Caco-2 (cell line): ENCODE measurements at regions not wholly inside any gene's neighbourhood (a gene's known extent, or its start where the extent isn't known, plus 50 kb on each side); places are given as distances from the start of the nearest gene placed in this dataset.

Experiments
- BruUV-seq: library from RNA; stranded (reverse); fragments of 400-500 nt; replicated peaks from 2 replicates; lab custom pipeline; 2021; lab: Mats Ljungman, UMichigan
- CTCF ChIA-PET: fragments of 300-600 bp; sonication (Branson Sonifier 250); formaldehyde crosslinking; loops from one replicate; lab custom pipeline; 2022; ENCODE audit warnings: antibody characterized with exemption; lab: Charles Lee
- POLR2A ChIA-PET: fragments of 300-600 bp; sonication (Branson Sonifier 250); formaldehyde crosslinking; loops from one replicate; lab custom pipeline; 2022; ENCODE audit warnings: antibody characterized with exemption; lab: Charles Lee
- DNase-seq, 2 experiments: peaks; one replicate each; pipeline versions ENCODE4 v3.0.0 to v3.0.0-alpha.2; 2020 to 2022
- H3K27me3 ChIP-seq: replicated peaks from 2 replicates; pipeline ENCODE4 v1.6.0; 2011; ENCODE audit warnings: low read length; ENCODE audit not compliant: control insufficient read depth, insufficient read depth
- H3K36me3 ChIP-seq: 2 replicates; pipeline ENCODE4 v1.5.1; 2011; ENCODE audit warnings: low read length; ENCODE audit not compliant: control insufficient read depth, insufficient read depth
- H3K4me1 ChIP-seq: fragments of 250-450 bp; sonication (Bioruptor Pico); 2 replicates; pipeline ENCODE4 v1.5.1; 2020; ENCODE audit warnings: mild to moderate bottlenecking
- H3K4me3 ChIP-seq: 2 replicates; pipeline ENCODE4 v1.5.1; 2011; ENCODE audit warnings: low read depth, mild to moderate bottlenecking, control low read depth, low read length
- H3K9me3 ChIP-seq: fragments of 250-450 bp; sonication (Bioruptor Pico); 2 replicates; pipeline ENCODE4 v1.5.1; 2020; ENCODE audit warnings: mild to moderate bottlenecking, moderate library complexity
- H3K27ac Mint-ChIP-seq: one replicate; pipeline ENCODE4 v1.8.0; 2022; ENCODE audit warnings: mixed read lengths; ENCODE audit not compliant: unreplicated experiment
- H3K27me3 Mint-ChIP-seq: one replicate; pipeline ENCODE4 v1.8.0; 2022; ENCODE audit warnings: mixed read lengths; ENCODE audit not compliant: insufficient read depth, unreplicated experiment
- H3K36me3 Mint-ChIP-seq: one replicate; pipeline ENCODE4 v1.8.0; 2022; ENCODE audit warnings: mild to moderate bottlenecking, mixed read lengths; ENCODE audit not compliant: insufficient read depth, unreplicated experiment
- H3K4me1 Mint-ChIP-seq: one replicate; pipeline ENCODE4 v1.8.0; 2022; ENCODE audit warnings: low read depth, mixed read lengths; ENCODE audit not compliant: unreplicated experiment
- H3K4me3 Mint-ChIP-seq: one replicate; pipeline ENCODE4 v1.8.0; 2022; ENCODE audit warnings: mild to moderate bottlenecking, moderate library complexity, mixed read lengths; ENCODE audit not compliant: unreplicated experiment
- H3K9me3 Mint-ChIP-seq: one replicate; pipeline ENCODE4 v1.8.0; 2022; ENCODE audit warnings: mixed read lengths; ENCODE audit not compliant: unreplicated experiment
- CTCF ChIP-seq, 2 experiments: fragments of 200-600 bp in 1 of 2; IDR thresholded peaks; 1 replicate in 1 of 2; 2 replicates in 1 of 2; pipeline versions ENCODE4 v1.5.1 to v1.8.0; 2011 to 2022; ENCODE audit warnings: antibody characterized with exemption in 1 of 2, control low read depth in 1 of 2, inconsistent platforms in 1 of 2, low read depth in 1 of 2, low read length in 1 of 2, mild to moderate bottlenecking in 1 of 2, moderate library complexity in 1 of 2; ENCODE audit not compliant: insufficient read depth in 1 of 2, severe bottlenecking in 1 of 2, unreplicated experiment in 1 of 2
- intact Hi-C: fragments of 100-400 bp; cut with micrococcal nuclease; formaldehyde crosslinking; loops from one replicate; pipeline ENCODE4 v1.10.0; 2022; ENCODE audit not compliant: unreplicated experiment

GRCh38 chr15:70410371-70410985, 312.8 kb upstream of the TLE3 start:
- no peak for DNase-seq
- TF ChIP-seq CTCF (IDR thresholded peaks at IDR 0.05; ENCODE audit: insufficient read depth in 1 of 2, low read depth in 1 of 2, low read length in 1 of 2, severe bottlenecking in 1 of 2, unreplicated experiment in 1 of 2): no peak
- no peak overlapping the region for H3K4me3 ChIP-seq
- H3K36me3 ChIP-seq: no peaks in the 10 kb centered on the region
- POLR2A ChIA-PET: no interaction called here
- no peaks in the 10 kb centered on the region for H3K36me3 Mint-ChIP-seq
- H3K4me3 Mint-ChIP-seq: no peak overlapping the region
- H3K27ac Mint-ChIP-seq: peak overlapping the region; percentile 42
- intact Hi-C loops: no loop called here
- peaks cover 14% of the 10 kb centered on the region for H3K4me1 Mint-ChIP-seq
- H3K27me3 Mint-ChIP-seq: no peaks in the 10 kb centered on the region
- CTCF ChIA-PET: no interaction called here
- BruUV-seq: no TSS peak
- H3K27me3 ChIP-seq: no peaks in the 10 kb centered on the region
- H3K9me3 ChIP-seq: peaks cover 3% of the 10 kb centered on the region; the same call in 1 of the 2 replicates
- peaks cover 20% of the 10 kb centered on the region for H3K4me1 ChIP-seq
- H3K9me3 Mint-ChIP-seq: peaks cover 12% of the 10 kb centered on the region

DNA sequence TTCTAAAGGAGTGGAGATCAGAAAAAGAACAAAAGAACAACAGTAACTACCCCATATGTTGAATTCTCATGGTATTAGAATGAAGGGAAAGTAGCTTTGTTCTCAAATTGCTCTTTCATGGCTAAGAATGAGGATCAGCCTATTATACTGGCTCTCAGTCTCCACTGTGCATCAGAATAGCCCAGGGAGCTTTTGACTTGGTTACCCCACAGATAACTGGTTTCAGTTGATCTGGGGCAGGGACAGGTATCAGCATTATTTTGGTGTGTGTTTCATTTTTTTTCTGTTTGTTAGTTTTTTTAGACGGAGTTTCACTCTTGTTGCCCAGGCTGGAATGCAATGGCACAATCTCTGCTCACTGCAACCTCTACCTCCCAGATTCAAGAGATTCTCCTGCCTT, 311.7 kb upstream of the TLE3 start:
- Mint-ChIP-seq H3K4me3 (no peak overlapping the region), H3K4me1 (peaks cover 14% of the 10 kb centered on the region), H3K36me3 (no peaks in the 10 kb centered on the region), H3K9me3 (peaks cover 12% of the 10 kb centered on the region), H3K27me3 (no peaks in the 10 kb centered on the region), H3K27ac (no peak overlapping the region)
- BruUV-seq: no TSS peak
- intact Hi-C loops: no loop called here
- peaks cover 3% of the 10 kb centered on the region; the same call in 1 of the 2 replicates for H3K9me3 ChIP-seq
- no peak for TF ChIP-seq CTCF (IDR thresholded peaks at IDR 0.05; ENCODE audit: insufficient read depth in 1 of 2, low read depth in 1 of 2, low read length in 1 of 2, severe bottlenecking in 1 of 2, unreplicated experiment in 1 of 2)
- no peak overlapping the region for H3K4me3 ChIP-seq
- ChIA-PET CTCF (no interaction called here), POLR2A (no interaction called here)
- no peaks in the 10 kb centered on the region for H3K27me3 ChIP-seq
- H3K4me1 ChIP-seq: peaks cover 20% of the 10 kb centered on the region
- no peak for DNase-seq
- no peaks in the 10 kb centered on the region for H3K36me3 ChIP-seq

GRCh38 chr15:70407955-70408354, 310.2 kb upstream of the TLE3 start:
- Mint-ChIP-seq H3K4me3 (no peak overlapping the region), H3K27ac (no peak overlapping the region), H3K4me1 (peaks cover 8% of the 10 kb centered on the region), H3K9me3 (peaks cover 12% of the 10 kb centered on the region), H3K36me3 (no peaks in the 10 kb centered on the region), H3K27me3 (no peaks in the 10 kb centered on the region)
- Histone ChIP-seq H3K27me3 (no peaks in the 10 kb centered on the region), H3K36me3 (no peaks in the 10 kb centered on the region), H3K4me1 (peaks cover 20% of the 10 kb centered on the region), H3K4me3 (no peak overlapping the region), H3K9me3 (peaks cover 3% of the 10 kb centered on the region; the same call in 1 of the 2 replicates)
- DNase-seq: no peak
- POLR2A ChIA-PET: no interaction called here
- CTCF ChIA-PET: no interaction called here
- intact Hi-C loops: no loop called here
- BruUV-seq: no TSS peak
- TF ChIP-seq CTCF (IDR thresholded peaks at IDR 0.05; ENCODE audit: insufficient read depth in 1 of 2, low read depth in 1 of 2, low read length in 1 of 2, severe bottlenecking in 1 of 2, unreplicated experiment in 1 of 2): no peak
